GM21360 (cell line): ENCODE measurements at regions not wholly inside any gene's neighbourhood (a gene's known extent, or its start where the extent isn't known, plus 50 kb on each side); places are given as distances from the start of the nearest gene placed in this dataset.
"Not testable (repeated sequence)": the region's sequence is repeated elsewhere in the genome, so short reads cannot be mapped to it uniquely, and the experiment has no call there.

Experiments
- ATAC-seq: cut with Tn5 transposase; IDR thresholded peaks from one replicate; pipeline ENCODE4 v1.9.1; 2021; ENCODE audit warnings: mild to moderate bottlenecking, moderate library complexity; ENCODE audit not compliant: unreplicated experiment

DNA sequence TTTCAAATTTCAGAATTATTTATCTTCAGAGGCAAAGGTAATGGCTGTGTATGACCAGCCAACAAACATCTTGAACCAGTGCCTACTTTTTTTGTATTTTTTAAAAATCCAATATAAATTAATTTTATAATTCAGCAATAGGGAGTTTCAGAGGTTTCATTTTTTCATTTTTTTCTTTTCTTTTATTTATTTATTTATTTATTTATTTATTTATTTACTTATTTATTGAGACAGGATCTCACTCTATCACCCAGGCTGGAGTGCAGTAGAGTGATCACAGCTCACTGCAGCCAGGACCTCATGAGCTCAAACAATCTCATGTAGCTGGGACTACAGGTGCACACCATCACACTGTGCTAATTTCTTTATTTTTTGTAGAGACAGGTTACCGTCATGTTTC, 250.5 kb downstream of the TMEM47 start:
- ATAC-seq: no peak

DNA sequence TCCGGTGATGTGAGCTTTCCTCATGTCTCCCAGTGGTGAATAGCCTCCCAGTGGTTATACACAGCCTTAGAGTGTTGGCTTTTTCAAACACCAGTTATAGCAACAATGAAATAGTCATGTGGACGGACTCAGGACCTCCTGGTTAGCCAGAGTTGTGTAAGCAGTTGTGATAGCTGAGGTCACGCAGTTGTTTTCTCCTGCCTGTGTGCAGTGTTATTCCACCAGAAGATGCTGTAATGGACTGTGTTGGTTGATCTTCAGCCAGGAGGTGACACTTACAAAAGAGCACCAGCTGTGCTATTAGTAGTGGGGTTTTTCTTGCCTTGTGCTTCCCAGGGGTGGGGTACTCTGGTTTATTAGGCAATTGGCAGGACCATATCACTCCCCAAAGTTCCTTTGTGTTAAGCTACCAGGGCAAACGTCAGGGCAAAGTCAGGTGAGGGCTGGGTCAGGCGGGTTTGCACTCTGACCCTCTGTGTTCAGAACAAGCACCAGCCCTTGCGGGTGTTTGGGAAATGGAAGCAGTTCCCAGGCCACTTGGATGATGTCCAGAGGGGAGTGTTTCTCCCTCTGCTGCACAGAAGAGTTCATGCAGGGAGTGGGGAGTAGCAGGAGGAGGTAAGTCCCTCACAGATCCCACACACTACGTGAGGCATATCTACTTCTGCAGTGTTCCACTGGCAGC, 252.6 kb downstream of the TMEM47 start:
- no peak for ATAC-seq

- ATAC-seq: no peak
These were observed 255.7 kb downstream of the TMEM47 start for GRCh38 chrX:34401411-34401810.

- no peak for ATAC-seq
These were observed 250.3 kb upstream of the FAM47A start for GRCh38 chrX:34382416-34382815.

DNA sequence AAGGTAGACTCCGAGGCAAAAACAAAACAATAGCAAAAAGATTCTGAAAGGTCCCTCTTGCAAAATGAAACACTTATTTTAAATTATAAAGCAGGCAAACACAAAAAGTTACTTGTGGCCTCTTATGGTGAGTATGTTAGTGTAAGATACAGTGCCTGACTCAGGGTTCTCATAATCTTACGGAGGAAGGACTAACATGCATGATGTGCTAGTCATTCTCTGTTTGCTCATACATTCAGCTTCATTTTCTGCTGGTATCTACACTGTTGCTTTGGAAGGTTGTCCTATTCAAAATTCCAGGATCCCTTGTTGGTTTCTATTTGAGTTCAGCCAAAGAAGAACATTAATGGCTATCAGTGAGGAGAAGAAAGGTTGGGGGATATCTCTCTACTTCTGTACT, 249.1 kb upstream of the FAM47A start:
- ATAC-seq: no peak

- no peak for ATAC-seq
These were observed 247.8 kb upstream of the FAM47A start for GRCh38 chrX:34379891-34380290.

GRCh38 chrX:34377645-34378044, 245.5 kb upstream of the FAM47A start:
- no peak for ATAC-seq

- no peak for ATAC-seq
These were observed 239.6 kb upstream of the FAM47A start for GRCh38 chrX:34371754-34372153.

DNA sequence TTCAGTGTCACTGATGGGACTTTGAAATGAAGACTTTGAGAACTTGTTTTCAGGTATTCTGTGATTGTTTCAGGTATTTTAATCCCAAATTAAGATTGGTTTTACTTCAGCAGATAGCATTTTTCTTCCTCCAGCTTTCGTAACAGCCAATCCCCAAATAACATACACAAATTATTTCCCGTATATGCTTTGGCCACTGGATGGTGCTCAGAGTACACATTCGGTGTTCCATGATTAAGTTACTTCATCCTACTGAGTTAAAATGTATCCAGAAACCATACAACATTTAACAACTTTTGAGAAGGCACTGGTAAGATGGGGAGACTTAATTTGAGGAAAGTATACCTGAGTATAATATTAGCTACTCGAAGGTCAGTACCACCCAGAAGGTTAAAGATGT, 233.4 kb upstream of the FAM47A start:
- no peak for ATAC-seq

DNA sequence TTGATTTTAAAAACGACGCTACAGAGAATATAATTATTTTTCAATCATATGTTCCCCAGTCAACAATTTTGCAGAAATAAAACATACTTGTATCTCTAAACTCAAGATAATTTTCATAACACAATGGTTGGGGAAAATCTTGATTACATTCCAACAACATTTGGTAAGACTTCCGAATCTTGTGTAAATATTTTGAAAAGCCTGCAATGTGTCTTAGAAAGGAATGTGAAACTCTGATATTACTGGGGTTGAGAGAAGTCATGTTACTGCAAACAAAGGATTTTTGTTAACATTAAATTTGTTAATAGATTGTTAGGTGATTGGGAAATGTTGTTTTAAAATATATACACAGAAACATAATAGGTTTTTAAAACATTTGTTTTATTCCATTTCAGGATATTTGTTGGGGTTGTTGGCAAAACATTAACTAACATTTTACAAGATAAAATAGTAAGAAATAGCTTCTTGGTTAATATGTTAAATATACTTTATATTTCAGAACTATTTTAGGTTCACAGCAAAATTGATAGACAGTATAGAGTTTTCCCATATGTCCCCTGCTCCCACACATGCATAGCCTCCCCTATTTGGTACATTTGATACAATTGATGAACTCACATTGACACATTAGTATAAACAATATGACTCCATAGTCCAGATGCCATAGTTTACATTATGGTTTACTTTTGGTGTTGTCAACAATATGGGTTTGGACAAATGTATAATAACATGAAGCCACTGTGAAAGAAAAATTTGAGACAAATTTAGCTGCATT, 218.6 kb upstream of the FAM47A start:
- ATAC-seq: no peak

DNA sequence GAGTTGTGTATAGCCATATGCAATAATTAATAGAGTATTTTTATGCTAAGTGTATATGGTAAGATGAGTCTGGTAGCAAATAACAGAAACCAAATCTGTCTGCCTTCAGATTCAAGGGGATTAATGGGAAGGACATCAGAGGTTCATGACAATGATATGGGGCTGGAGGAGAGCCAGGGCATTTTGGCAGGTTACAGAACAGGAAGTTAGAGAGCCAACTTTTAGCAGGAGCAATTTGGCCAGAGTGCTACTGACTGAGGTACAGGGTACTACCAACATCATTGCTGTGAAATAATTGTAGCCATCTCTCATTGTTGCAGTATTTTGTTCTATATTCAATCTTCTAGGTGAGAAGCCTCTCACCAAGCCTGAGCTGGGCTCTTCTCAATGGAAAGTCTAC, 210.9 kb upstream of the FAM47A start:
- no peak for ATAC-seq

GRCh38 chrX:34341814-34342213, 209.7 kb upstream of the FAM47A start:
- no peak for ATAC-seq

DNA sequence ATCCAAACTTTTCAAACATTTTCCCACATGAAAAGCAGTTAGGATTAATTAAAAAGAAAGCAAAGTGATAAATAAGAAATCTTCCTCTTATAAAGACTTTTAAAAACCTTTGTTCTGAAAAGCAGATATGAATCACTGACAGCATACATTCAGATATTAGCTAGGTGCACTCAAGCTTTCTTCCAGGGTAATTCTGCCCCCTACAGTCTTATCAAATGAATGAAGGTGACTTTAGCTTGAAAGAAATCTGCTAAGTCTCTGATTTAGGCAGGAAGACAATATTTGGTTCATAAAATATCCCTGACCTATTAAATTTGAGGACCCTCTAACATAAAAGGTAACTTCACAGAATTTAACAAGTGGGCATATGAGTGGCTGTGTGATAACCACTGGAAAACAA, 209.1 kb upstream of the FAM47A start:
- no peak for ATAC-seq

GRCh38 chrX:34338046-34338445, 205.9 kb upstream of the FAM47A start:
- no peak for ATAC-seq

DNA sequence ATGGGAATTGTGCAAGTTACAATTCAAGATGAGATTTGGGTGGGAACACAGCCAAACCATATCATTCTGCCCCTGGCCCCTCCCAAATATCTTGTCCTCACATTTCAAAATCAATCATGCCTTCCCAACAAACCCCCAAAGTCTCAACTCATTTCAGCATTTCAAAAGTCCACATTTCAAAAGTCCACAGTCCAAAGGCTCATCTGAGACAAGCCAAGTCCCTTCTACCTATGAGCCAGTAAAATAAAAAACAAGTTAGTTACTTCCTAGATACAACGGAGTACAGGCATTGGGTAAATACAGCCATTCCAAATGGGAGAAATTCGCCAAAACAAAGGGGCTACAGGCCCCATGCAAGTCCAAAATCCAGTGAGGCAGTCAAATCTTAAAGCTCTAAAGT, 203.3 kb upstream of the FAM47A start:
- ATAC-seq: not testable (repeated sequence)

DNA sequence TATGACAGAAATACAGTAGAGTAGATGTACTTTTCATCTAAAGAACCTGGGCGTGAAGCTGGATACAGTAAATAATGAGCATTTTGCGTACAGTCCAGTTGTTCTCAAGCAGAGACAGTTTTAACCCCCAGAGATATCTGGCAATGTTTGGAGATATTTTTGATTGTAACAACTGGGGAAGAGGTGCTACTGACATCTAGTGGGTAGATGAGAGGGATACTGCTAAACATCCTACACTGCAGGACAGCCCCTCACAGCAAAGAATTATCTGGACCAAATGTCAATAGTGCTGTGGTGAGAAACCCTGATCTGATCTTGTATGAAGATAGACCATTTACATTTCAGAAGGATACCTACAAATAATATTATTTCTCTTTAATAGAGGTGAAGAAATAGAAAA, 200.2 kb upstream of the FAM47A start:
- ATAC-seq: no peak

DNA sequence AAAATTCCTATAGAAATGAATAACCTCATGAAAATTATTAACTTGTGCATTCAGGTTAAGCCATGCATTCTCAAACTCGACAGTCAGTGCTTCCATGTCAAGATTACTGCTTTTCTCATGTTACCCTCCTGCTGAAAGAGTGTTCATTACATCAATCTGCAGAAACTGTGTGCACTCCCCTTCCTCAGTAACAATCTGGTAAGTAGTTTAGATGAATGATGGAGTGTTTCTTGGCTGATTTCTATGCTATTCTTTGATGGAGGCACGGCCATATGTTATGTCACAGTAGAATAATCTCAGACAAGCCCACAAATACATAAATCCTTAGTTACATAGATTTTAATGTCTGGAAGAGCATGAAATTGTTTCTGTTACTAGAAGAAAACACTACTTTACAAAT, 193.3 kb upstream of the FAM47A start:
- no peak for ATAC-seq

- ATAC-seq: not testable (repeated sequence)
These were observed 188.3 kb upstream of the FAM47A start for GRCh38 chrX:34320424-34320823.

DNA sequence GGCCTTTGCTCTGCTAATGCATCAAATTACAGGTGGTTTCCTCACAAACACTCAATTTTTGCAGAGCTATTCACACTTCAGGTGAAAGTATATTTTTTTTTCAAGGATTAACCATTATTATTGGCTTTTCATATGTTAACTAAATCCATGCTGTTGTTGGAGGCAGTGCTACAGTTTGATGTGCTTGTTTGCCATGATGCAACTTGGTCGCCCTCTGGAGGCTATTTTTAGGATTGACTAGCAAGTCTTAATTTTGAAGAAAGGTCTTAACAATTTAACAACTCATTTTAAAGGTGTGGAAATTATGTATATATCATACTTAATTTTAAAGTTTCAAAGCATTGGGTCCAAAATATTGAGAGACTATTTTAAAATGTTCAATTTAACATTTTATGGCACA, 168.8 kb upstream of the FAM47A start:
- no peak for ATAC-seq

- ATAC-seq: no peak
These were observed 167.4 kb upstream of the FAM47A start for GRCh38 chrX:34299451-34299967.

DNA sequence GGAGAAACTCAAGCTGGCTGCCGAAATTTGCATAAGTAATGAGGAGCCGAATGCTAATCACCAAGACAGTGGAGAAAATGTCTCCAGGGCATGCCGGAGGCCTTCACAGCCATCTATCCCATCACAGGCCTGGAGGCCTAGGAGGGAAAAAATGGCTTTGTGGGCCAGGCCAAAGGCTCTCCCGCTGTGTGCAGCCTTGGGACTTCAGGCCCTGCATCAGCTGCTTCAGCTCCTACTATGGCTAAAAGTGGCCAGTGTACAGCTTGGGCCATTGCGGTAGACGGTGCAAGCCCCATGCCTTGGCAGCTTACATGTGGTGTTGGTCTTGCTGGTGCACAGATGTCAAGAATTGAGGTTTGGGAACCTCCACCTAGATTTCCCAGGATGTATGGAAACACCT, 162.6 kb upstream of the FAM47A start:
- no peak for ATAC-seq

DNA sequence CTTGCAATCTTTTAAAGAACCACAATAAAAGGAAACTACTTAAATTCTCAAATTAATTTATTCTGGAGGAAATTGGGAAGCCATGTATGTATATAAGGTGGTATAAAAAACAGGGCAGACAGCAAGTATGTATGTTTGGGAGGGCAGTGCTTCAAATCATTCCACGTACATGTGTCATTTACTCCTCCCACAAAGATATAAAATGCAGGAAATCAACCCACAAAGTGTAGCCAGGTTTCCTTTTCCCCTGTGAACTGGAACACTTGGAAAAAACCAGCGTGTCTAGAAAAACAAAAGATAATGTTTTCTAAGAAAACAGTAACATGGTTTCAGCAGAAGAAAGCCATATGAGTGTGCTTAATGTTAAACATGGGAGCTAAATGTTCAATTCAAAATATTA, 156.7 kb upstream of the FAM47A start:
- no peak for ATAC-seq
